NB4 (cell line): ENCODE measurements at regions not wholly inside any gene's neighbourhood (a gene's known extent, or its start where the extent isn't known, plus 50 kb on each side); places are given as distances from the start of the nearest gene placed in this dataset.

Experiments used
- POLR2A ChIP-seq: IDR thresholded peaks from 2 replicates; pipeline ENCODE4 v1.6.1; 2011; ENCODE audit warnings: mild to moderate bottlenecking; ENCODE audit not compliant: insufficient read length; ENCODE audit errors: extremely low read depth
- TF ChIP-seq, protein P1 (sequence below): IDR thresholded peaks from one replicate; pipeline ENCODE4 v1.5.1; 2012; ENCODE audit warnings: low read depth, low read length

DNA sequence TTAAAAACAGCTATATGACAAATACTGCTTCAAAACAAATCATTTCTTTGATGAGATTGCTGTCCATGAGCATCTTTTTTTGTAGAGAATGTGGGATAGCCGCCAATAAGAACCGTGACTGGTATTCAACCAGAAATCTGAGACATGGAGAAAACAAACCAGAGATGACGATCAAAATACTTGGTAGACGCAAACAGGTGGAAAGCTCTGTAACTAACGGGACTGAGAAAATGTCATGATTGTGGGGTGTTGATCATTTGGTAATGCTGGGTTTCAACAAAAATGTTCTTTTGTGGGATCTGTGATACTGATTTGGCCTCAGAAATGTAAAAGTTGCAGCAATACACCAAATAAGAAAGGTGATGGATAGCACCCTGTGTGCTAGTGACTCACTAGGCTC lies 364.8 kb downstream of the NYAP2 start:
- TF ChIP-seq, protein P1, sequence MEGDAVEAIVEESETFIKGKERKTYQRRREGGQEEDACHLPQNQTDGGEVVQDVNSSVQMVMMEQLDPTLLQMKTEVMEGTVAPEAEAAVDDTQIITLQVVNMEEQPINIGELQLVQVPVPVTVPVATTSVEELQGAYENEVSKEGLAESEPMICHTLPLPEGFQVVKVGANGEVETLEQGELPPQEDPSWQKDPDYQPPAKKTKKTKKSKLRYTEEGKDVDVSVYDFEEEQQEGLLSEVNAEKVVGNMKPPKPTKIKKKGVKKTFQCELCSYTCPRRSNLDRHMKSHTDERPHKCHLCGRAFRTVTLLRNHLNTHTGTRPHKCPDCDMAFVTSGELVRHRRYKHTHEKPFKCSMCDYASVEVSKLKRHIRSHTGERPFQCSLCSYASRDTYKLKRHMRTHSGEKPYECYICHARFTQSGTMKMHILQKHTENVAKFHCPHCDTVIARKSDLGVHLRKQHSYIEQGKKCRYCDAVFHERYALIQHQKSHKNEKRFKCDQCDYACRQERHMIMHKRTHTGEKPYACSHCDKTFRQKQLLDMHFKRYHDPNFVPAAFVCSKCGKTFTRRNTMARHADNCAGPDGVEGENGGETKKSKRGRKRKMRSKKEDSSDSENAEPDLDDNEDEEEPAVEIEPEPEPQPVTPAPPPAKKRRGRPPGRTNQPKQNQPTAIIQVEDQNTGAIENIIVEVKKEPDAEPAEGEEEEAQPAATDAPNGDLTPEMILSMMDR = no peak
- no peak for TF ChIP-seq POLR2A
